ENCODE measurements at regions not wholly inside any gene's neighbourhood (a gene's known extent, or its start where the extent isn't known, plus 50 kb on each side); places are given as distances from the start of the nearest gene placed in this dataset.

- H4K20me1 ChIP-seq (ENCODE audit: insufficient read depth): no peaks in the 10 kb centered on the region
- H3K36me3 ChIP-seq (ENCODE audit: insufficient read depth, low read length): no peaks in the 10 kb centered on the region
- H3K9me2 ChIP-seq (ENCODE audit: insufficient read depth, low read length): no peaks in the 10 kb centered on the region
- no peaks in the 10 kb centered on the region for H3K27me3 ChIP-seq (ENCODE audit: insufficient read depth, low read depth, low read length)
- no peak overlapping the region for H3K4me2 ChIP-seq (ENCODE audit: low read length)
- no peaks in the 10 kb centered on the region for H3K9me3 ChIP-seq (ENCODE audit: low read length)
- no peaks in the 10 kb centered on the region for H3K79me2 ChIP-seq (replicated peaks; ENCODE audit: insufficient read depth, low read length)
- no peak overlapping the region for H3K9ac ChIP-seq (ENCODE audit: low read length)
- TF ChIP-seq EZH2 (IDR thresholded peaks at IDR 0.05; ENCODE audit: borderline replicate concordance, insufficient read depth, low read length, poor library complexity, severe bottlenecking): no peak
- no peak for TF ChIP-seq EP300 (conservative IDR thresholded peaks at IDR 0.05; ENCODE audit: poor library complexity, severe bottlenecking)
- no peak for TF ChIP-seq SMC3 (conservative IDR thresholded peaks at IDR 0.05; ENCODE audit: poor library complexity)
- TF ChIP-seq REST (IDR thresholded peaks at IDR 0.05; ENCODE audit: borderline replicate concordance): no peak
- no peak for TF ChIP-seq RAD21 (conservative IDR thresholded peaks at IDR 0.05)
- no peak for TF ChIP-seq MXI1 (conservative IDR thresholded peaks at IDR 0.05; ENCODE audit: poor library complexity, severe bottlenecking)
- no peak for TF ChIP-seq CTCF (IDR thresholded peaks at IDR 0.05; ENCODE audit: poor library complexity, severe bottlenecking)
- no peak for TF ChIP-seq TAF1 (IDR thresholded peaks at IDR 0.05; ENCODE audit: low read depth)
- TF ChIP-seq POLR2AphosphoS5 (IDR thresholded peaks at IDR 0.05): no peak
- no peak overlapping the region for H3K27ac ChIP-seq (ENCODE audit: low read length)
- no peak overlapping the region for H2AFZ ChIP-seq (ENCODE audit: low read depth, low read length)
- no peak overlapping the region for H3K4me3 ChIP-seq (ENCODE audit: low read length)
- H3F3A ChIP-seq (ENCODE audit: insufficient read depth, low read length, poor library complexity, severe bottlenecking): peaks cover 1% of the 10 kb centered on the region
These were observed 244.5 kb upstream of the KCNMB2 start for GRCh38 chr3:178291574-178292370.

- no peak overlapping the region for H3K27ac ChIP-seq (ENCODE audit: low read length)
- no peaks in the 10 kb centered on the region for H3K9me2 ChIP-seq (ENCODE audit: insufficient read depth, low read length)
- no peak overlapping the region for H3K9ac ChIP-seq (ENCODE audit: low read length)
- H3K4me2 ChIP-seq (ENCODE audit: low read length): no peak overlapping the region
- no peak overlapping the region for H2AFZ ChIP-seq (ENCODE audit: low read depth, low read length)
- peaks cover 6% of the 10 kb centered on the region for H3F3A ChIP-seq (ENCODE audit: insufficient read depth, low read length, poor library complexity, severe bottlenecking)
- H3K9me3 ChIP-seq (ENCODE audit: low read length): no peaks in the 10 kb centered on the region
- no peaks in the 10 kb centered on the region for H3K79me2 ChIP-seq (replicated peaks; ENCODE audit: insufficient read depth, low read length)
- no peaks in the 10 kb centered on the region for H4K20me1 ChIP-seq (ENCODE audit: insufficient read depth)
- H3K27me3 ChIP-seq (ENCODE audit: insufficient read depth, low read depth, low read length): no peaks in the 10 kb centered on the region
- H3K36me3 ChIP-seq (ENCODE audit: insufficient read depth, low read length): no peaks in the 10 kb centered on the region
- no peak overlapping the region for H3K4me3 ChIP-seq (ENCODE audit: low read length)
- TF ChIP-seq MXI1 (conservative IDR thresholded peaks at IDR 0.05; ENCODE audit: poor library complexity, severe bottlenecking) (no peak), SMC3 (conservative IDR thresholded peaks at IDR 0.05; ENCODE audit: poor library complexity) (no peak), CTCF (IDR thresholded peaks at IDR 0.05; ENCODE audit: poor library complexity, severe bottlenecking) (no peak), EP300 (conservative IDR thresholded peaks at IDR 0.05; ENCODE audit: poor library complexity, severe bottlenecking) (no peak), EZH2 (IDR thresholded peaks at IDR 0.05; ENCODE audit: borderline replicate concordance, insufficient read depth, low read length, poor library complexity, severe bottlenecking) (no peak), RAD21 (conservative IDR thresholded peaks at IDR 0.05) (no peak), POLR2AphosphoS5 (IDR thresholded peaks at IDR 0.05) (no peak)
These were observed 240.8 kb upstream of the KCNMB2 start for GRCh38 chr3:178295292-178295912.

Data from neural cell (in vitro differentiated cells).